Stimulated activated CD8-positive, alpha-beta memory T cell treated with anti-CD3 and anti-CD28 coated beads, Interleukin-7, amount 100 ng/mL, for 1 hour (primary cell): ENCODE measurements at regions not wholly inside any gene's neighbourhood (a gene's known extent, or its start where the extent isn't known, plus 50 kb on each side); places are given as distances from the start of the nearest gene placed in this dataset.

Experiments
- DNase-seq, 2 donors: peaks; one replicate each; pipeline ENCODE4 v3.0.0-alpha.2; 2020; ENCODE audit warnings: low read depth in 2 of 2

GRCh38 chr4:14100349-14100748 lies 472.8 kb upstream of the BOD1L1 start:
- DNase-seq, result no peak

- DNase-seq, result no peak
Observed at GRCh38 chr4:14110407-14110806, 482.9 kb upstream of the BOD1L1 start.

GRCh38 chr4:14111730-14112181 lies 484.2 kb upstream of the BOD1L1 start:
- DNase-seq, result no peak

GRCh38 chr4:14115106-14115505 lies 487.6 kb upstream of the BOD1L1 start:
- no peak for DNase-seq

DNA sequence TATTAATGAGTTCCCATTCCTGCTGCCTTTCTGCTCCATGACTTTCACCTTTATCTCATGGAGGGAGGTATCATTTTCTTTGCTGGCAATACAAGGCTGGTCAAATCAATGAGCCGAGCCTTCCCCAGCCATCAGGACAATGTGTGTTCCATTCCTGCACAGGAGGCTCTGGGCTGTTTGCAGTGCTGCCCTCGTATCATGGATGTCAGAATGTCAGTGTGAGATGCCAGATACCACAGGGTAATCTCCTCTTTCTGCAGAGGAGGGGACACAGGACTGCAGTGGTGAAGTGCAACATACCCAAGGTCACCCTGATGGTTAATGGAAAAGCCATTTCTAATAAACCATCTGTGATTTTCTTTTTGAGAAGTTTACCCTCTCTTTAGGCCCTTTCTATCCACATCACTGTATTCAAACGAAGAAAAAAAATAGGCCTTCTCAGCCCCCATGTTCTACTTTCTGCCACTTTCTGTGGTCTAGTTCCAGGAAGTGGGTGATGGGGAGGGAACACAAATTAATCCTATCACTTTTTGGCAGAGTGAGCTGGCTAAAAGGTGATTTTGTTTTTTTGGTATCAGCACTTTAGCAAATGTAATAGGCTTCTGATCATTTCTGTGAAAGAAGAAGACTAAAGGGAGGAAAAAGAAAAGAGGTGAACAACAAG lies 490.2 kb upstream of the BOD1L1 start:
- no peak for DNase-seq

DNA sequence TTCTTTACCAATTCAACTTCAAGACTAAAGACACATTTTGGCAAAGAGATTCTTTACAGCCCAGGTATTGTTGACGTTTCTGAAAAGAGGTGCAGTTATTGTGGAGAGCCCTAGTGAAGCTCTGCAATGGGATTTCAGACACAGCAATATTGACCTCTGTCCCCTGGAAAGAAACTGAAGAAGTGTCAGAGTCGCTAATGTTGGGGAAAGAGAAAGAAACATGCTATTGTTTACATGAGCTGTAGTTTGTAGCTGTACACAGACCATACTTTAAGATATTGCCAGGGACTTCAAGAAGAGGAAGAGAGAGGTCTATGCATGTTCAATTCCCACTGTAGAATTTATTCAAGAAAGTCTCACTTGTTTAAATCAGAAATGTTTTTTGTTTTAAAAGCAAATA lies 497.3 kb upstream of the BOD1L1 start:
- no peak for DNase-seq

- DNase-seq, result no peak
Observed at GRCh38 chr4:14125375-14126129, 498.0 kb upstream of the BOD1L1 start.

- no peak for DNase-seq
Observed at GRCh38 chr4:14130551-14130950, 503.0 kb upstream of the BOD1L1 start.

DNA sequence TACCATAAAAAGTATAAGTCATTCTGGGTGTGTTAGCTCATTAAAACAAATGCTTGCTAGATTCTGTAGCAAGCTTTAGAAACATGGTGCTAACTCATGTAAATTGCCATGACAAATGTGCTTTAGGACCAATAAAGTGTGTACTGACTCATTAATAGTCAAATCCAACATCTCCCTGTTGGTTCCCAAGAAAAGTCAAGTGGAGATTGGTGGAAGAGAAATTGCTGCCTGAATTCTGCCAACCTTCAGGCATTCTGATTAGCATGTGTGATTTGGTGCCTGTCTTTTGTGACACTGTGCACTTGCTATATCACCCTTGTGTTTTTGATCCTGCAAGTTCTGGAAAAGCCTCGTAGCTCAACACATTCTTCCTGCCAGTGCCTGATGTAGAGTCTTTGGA lies 503.8 kb upstream of the BOD1L1 start:
- DNase-seq, result no peak

GRCh38 chr4:14132301-14132700 lies 504.8 kb upstream of the BOD1L1 start:
- DNase-seq, result no peak

DNA sequence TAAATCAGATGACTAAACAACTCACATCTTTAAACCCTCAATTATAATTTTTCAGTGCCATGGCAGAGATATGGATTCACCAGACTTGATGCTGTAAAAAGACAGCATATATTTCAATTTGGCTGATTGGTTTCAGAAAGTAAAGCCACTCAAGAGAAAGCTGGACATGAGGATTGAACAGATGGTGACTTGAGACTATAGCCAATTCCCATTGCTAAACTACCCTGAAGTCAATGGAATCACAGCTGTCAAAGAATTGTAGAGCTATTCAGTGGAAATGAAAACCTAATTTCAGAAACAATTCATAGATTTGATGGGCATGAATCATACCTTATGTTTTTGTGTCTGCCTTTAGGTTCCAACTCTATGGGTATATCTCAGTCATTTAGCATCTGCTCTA lies 510.6 kb upstream of the BOD1L1 start:
- DNase-seq, result no peak

- no peak for DNase-seq
Observed at GRCh38 chr4:14143892-14144291, 516.4 kb upstream of the BOD1L1 start.

DNA sequence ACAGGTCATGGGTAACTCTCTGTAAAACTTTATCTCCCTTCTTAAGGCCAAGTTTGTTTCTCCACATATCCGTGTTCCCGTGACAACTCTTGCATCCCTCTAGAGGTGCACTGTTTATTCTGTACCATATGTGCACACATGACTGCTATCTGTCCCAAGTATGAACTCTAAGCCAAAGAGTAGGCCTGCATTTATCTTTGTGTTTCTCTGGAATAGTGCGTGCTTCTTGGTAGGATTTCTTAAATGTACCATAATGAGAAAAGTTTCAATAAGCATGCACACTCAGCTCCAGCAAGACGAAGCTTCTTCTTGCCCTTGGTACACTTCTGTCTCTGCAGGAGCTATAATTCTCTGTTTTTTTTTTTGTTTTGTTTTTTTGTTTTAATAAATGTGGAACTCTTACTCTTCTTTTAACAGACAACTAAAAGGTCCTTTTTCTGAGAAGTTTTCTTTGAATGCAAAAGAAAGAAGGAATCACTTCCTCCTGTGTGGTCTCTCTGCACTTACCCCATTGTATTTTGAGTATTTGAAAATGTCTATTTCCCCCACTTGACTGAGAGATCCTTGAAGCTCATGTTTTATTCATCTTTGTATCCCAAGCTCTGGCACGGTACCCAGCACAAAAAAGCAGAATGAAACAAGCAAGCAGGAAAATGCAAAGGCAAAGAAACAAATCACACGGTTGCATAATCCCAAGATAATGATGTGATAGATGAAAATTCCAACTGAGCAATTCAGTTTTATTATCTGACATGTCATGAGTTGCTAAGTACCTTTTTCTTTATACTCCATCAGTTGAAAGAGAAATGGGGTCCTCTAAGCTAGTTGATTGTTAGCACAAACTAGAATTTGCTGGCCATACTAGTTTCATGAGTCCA lies 521.9 kb upstream of the BOD1L1 start:
- no peak for DNase-seq

DNA sequence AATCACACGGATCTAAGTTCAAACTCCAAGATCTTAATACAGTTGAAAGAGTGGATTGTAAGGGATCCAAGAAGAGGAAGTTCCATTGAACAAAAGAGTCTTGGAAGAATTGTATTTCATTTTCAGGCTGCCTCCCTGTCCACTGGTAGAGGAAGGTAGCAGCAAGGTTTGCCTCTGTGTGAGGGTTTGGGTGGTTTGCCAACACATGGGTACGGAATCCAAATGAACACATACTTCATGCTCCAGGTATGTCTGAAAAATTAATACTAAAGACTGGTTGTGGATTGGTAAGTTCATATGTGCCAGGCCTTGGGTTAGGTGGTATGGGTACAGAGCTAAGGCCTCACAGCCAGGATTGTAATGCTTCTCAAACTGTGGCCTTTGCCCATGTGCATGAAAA lies 523.6 kb upstream of the BOD1L1 start:
- DNase-seq, result no peak

DNA sequence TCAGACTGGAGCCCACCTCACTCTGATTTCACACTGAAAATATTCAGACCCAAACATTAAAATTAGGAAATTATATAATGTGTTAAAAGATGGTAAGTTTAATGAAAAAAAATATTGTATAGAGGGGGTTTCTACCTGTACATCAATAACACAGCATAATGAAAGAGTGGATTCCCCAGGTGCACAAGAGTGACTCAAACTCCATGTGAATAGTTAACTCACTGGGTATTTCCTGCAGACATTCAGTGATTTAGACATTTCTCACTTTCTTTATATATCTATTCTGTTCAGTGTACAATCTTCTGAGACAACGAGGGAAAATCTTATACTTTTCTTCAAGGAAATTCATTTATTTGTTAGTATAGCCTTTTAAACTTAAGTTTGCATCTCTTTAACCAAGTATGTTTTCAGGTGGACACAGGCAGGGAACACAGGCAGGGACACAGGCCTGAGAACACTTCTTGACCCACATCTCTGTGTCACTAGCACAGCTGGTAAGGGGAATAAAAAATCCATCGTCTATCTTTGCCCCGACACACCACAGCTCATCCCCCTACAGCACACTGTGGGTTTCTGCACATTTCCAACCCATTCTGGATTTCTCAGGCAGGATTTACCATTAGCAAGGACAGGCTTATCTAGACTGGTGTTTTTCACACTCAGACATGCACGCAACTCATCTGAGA lies 525.5 kb upstream of the BOD1L1 start:
- no peak for DNase-seq

GRCh38 chr4:14155803-14156202 lies 528.3 kb upstream of the BOD1L1 start:
- no peak for DNase-seq

GRCh38 chr4:14157262-14157661 lies 529.7 kb upstream of the BOD1L1 start:
- no peak for DNase-seq

- DNase-seq, result no peak
Observed at GRCh38 chr4:14165222-14165920, 537.8 kb upstream of the BOD1L1 start.

DNA sequence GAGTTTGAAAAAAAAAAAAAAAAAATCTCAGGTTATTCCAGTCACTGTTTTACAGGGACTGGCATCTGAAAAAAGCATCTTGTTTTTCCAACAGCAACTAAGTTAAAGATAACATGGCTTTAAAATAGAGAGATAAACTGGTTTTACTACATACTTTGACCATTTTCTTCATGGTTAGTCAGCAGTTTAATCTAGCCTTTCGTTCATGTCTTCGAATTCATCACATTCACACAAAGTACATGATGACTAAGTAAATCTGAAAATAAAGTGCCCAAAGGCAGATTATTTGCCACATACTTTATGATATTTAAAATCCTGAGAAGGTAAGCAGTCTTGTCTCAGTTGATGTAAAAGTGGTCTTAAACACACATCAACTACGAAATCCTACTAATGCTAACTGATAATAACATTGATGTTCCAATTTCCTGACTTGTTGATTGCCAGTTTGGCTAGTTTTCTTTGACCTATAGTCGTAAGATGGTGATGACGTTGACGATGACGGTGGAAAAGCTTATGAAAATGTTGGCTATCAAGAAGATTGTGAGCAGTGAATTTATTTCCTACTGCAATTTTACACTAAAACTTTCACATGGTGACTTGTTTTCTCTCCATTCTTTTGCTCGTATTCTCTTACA lies 540.5 kb upstream of the BOD1L1 start:
- DNase-seq, result no peak

DNA sequence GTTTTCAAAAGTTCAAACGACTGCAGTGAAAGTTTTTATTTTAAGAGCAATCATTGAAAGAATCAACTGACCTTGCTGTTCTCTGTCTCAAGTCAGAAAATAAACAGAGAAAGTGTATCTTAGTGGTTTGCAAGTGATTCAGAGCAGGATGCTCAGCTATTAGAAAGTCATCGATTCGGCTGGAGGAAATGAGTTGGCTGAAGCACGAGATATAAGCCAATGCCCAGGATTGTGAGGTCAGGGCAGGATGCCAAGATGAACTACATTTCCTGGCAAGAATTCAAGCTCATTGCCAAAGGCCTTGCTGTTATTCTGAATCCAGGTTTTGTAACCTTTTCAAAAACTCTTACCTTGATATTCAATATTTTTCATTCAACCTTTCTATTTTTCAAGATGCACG lies 541.4 kb upstream of the BOD1L1 start:
- DNase-seq, result no peak

DNA sequence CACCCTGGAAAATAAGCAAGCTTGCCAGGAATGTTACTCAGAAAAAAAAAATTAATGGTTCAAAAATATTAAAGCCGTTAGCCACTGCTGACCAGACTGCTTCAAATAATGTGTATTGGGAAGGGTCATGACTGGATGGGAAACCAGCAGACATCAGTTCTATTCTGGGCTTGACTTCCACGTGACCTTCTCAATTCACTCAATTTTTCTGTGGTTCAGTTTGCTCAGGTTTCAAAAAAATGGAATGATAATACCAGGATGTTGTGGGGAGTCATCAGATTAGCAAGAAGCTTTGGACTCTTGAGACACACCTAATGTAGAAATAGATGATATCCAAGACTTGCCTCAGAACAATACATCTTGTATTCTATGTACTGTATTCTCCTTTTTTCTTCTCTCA lies 541.9 kb upstream of the BOD1L1 start:
- no peak for DNase-seq
